CD14-positive monocyte (primary cell): ENCODE measurements at regions not wholly inside any gene's neighbourhood (a gene's known extent, or its start where the extent isn't known, plus 50 kb on each side); places are given as distances from the start of the nearest gene placed in this dataset.

Source experiments
- DNase-seq, 3 donors: peaks; one replicate each; pipeline ENCODE4 v3.0.0-alpha.2; 2011 to 2022
- H2AFZ ChIP-seq: 2 replicates; pipeline ENCODE4 v1.6.0; 2012; ENCODE audit warnings: mild to moderate bottlenecking, low read depth, low read length, inconsistent platforms; ENCODE audit not compliant: insufficient read depth, poor library complexity, severe bottlenecking
- H3K27ac ChIP-seq, 2 donors: 1 replicate in 1 of 2; 2 replicates in 1 of 2; pipeline ENCODE4 v1.5.1; 2012 to 2013; ENCODE audit warnings: low read length in 2 of 2, control low read depth in 1 of 2, inconsistent platforms in 1 of 2, low read depth in 1 of 2, mild to moderate bottlenecking in 1 of 2
- H3K27me3 ChIP-seq, 2 donors: one replicate each; pipeline versions ENCODE4 v1.6.0 to v1.6.1; 2011 to 2013; ENCODE audit warnings: low read length in 2 of 2; ENCODE audit not compliant: control insufficient read depth in 2 of 2, insufficient read depth in 2 of 2
- H3K36me3 ChIP-seq, 2 donors: replicated peaks in 1 of 2; 1 replicate in 1 of 2; 2 replicates in 1 of 2; pipeline versions ENCODE4 v1.5.1 to v1.6.1; 2012 to 2013; ENCODE audit warnings: low read length in 2 of 2, control low read depth in 1 of 2, inconsistent platforms in 1 of 2, mild to moderate bottlenecking in 1 of 2; ENCODE audit not compliant: insufficient read depth in 2 of 2, control insufficient read depth in 1 of 2
- H3K4me1 ChIP-seq, 2 donors: 1 replicate in 1 of 2; 2 replicates in 1 of 2; pipeline versions ENCODE4 v1.5.1 to v1.6.1; 2012 to 2013; ENCODE audit warnings: low read length in 2 of 2, control low read depth in 1 of 2, inconsistent platforms in 1 of 2, mild to moderate bottlenecking in 1 of 2, moderate library complexity in 1 of 2; ENCODE audit not compliant: insufficient read depth in 2 of 2, control insufficient read depth in 1 of 2
- H3K4me2 ChIP-seq: replicated peaks from 2 replicates; pipeline ENCODE3; 2012; ENCODE audit warnings: low read length, moderate library complexity, mild to moderate bottlenecking; ENCODE audit not compliant: poor library complexity, severe bottlenecking; ENCODE audit errors: extremely low read depth
- H3K4me3 ChIP-seq, 3 experiments: fragments of 200-600 bp in 1 of 3; sonication (generic) in 1 of 3; replicated peaks in 1 of 3; 1 replicate in 2 of 3; 2 replicates in 1 of 3; pipeline ENCODE4 v1.5.1; 2011 to 2013; ENCODE audit warnings: low read length in 3 of 3, mild to moderate bottlenecking in 3 of 3, control low read depth in 2 of 3, low read depth in 2 of 3, inconsistent platforms in 1 of 3, moderate library complexity in 1 of 3
- H3K79me2 ChIP-seq: 2 replicates; pipeline ENCODE4 v1.6.0; 2012; ENCODE audit warnings: mild to moderate bottlenecking, control low read depth, inconsistent platforms, low read length, moderate library complexity; ENCODE audit not compliant: insufficient read depth
- H3K9ac ChIP-seq: 2 replicates; pipeline ENCODE4 v1.6.0; 2017; ENCODE audit warnings: low read length, mild to moderate bottlenecking; ENCODE audit not compliant: insufficient read depth, poor library complexity, severe bottlenecking
- H3K9me3 ChIP-seq, 2 donors: replicated peaks in 1 of 2; 1 replicate in 1 of 2; 2 replicates in 1 of 2; pipeline versions ENCODE4 v1.5.1 to v1.6.1; 2012 to 2013; ENCODE audit warnings: low read length in 2 of 2, control low read depth in 1 of 2; ENCODE audit not compliant: control insufficient read depth in 1 of 2, insufficient read depth in 1 of 2
- H4K20me1 ChIP-seq: 2 replicates; pipeline ENCODE4 v1.6.0; 2012; ENCODE audit warnings: mild to moderate bottlenecking, low read length, control low read depth, moderate library complexity; ENCODE audit not compliant: insufficient read depth
- H3K27ac Mint-ChIP-seq, 7 donors: one replicate each; pipeline ENCODE4 v1.8.0; 2020; ENCODE audit warnings: mild to moderate bottlenecking in 7 of 7, mixed read lengths in 7 of 7, moderate library complexity in 6 of 7, inconsistent platforms in 2 of 7
- H3K27me3 Mint-ChIP-seq, 3 donors: one replicate each; pipeline ENCODE4 v1.8.0; 2021 to 2022; ENCODE audit warnings: low read depth in 3 of 3, mild to moderate bottlenecking in 3 of 3, mixed read lengths in 3 of 3, moderate library complexity in 3 of 3, inconsistent platforms in 1 of 3
- H3K36me3 Mint-ChIP-seq, 2 donors: one replicate each; pipeline ENCODE4 v1.8.0; 2020; ENCODE audit warnings: mixed read lengths in 2 of 2, inconsistent platforms in 1 of 2, mild to moderate bottlenecking in 1 of 2
- H3K4me1 Mint-ChIP-seq: one replicate; pipeline ENCODE4 v1.8.0; 2020; ENCODE audit warnings: mild to moderate bottlenecking, mixed read lengths
- H3K4me3 Mint-ChIP-seq, 2 donors: one replicate each; pipeline ENCODE4 v1.8.0; 2020; ENCODE audit warnings: mild to moderate bottlenecking in 2 of 2, mixed read lengths in 2 of 2, moderate library complexity in 1 of 2
- H3K9me3 Mint-ChIP-seq, 7 donors: one replicate each; pipeline ENCODE4 v1.8.0; 2020 to 2022; ENCODE audit warnings: mixed read lengths in 7 of 7, mild to moderate bottlenecking in 6 of 7, moderate library complexity in 6 of 7, inconsistent platforms in 2 of 7
- CTCF ChIP-seq: fragments of 200-600 bp; IDR thresholded peaks from one replicate; pipeline ENCODE4 v1.8.0; 2022; ENCODE audit warnings: antibody characterized with exemption, mild to moderate bottlenecking
- WGBS: methylation state at CpG from one replicate; pipeline ENCODE4 v1.1.5; 2013; ENCODE audit warnings: missing lambda C conversion rate; ENCODE audit not compliant: insufficient coverage; 5-methylcytosine and 5-hydroxymethylcytosine counted together
- intact Hi-C, 2 donors: fragments of 100-400 bp; cut with micrococcal nuclease; formaldehyde crosslinking; loops; one replicate each; pipeline versions ENCODE4 v1.15.0 to v1.15.1; 2023

- Histone ChIP-seq H3K27ac (no peak overlapping the region), H3K4me1 (no peaks in the 10 kb centered on the region), H3K27me3 (no peaks in the 10 kb centered on the region), H3K36me3 (no peaks in the 10 kb centered on the region), H4K20me1 (no peaks in the 10 kb centered on the region), H3K9me3 (peaks cover 0 to 5% of the 10 kb centered on the region in 2 donors), H3K4me3 (no peak overlapping the region), H3K4me2 (no peak overlapping the region), H3K79me2 (no peaks in the 10 kb centered on the region), H3K9ac (no peak overlapping the region), H2AFZ (no peak overlapping the region)
- Mint-ChIP-seq H3K4me1 (peaks cover 11% of the 10 kb centered on the region), H3K27ac (no peak overlapping the region), H3K9me3 (peaks cover 0 to 14% (median 3%) of the 10 kb centered on the region in 7 donors), H3K4me3 (no peak overlapping the region), H3K36me3 (no peaks in the 10 kb centered on the region), H3K27me3 (peaks cover 0 to 3% (median 0%) of the 10 kb centered on the region in 3 donors)
- WGBS = 100% methylated on average over 1 of the region's 1 CpG
- intact Hi-C loops = no loop called here
- no peak for DNase-seq
- no peak for TF ChIP-seq CTCF
Observed at GRCh38 chr7:116356333-116356965, 143.1 kb upstream of the CAV2 start.

- H3K79me2 ChIP-seq = no peaks in the 10 kb centered on the region
- no peaks in the 10 kb centered on the region for H3K36me3 ChIP-seq
- WGBS = no CpG with 5 or more reads among the region's 2 CpGs
- intact Hi-C loops = no loop called here
- no peak overlapping the region for H3K27ac ChIP-seq
- H3K4me1 Mint-ChIP-seq = peaks cover 11% of the 10 kb centered on the region
- peaks cover 0 to 9% (median 3%) of the 10 kb centered on the region in 7 donors for H3K9me3 Mint-ChIP-seq
- H3K27me3 ChIP-seq = no peaks in the 10 kb centered on the region
- H3K27ac Mint-ChIP-seq = no peak overlapping the region
- H4K20me1 ChIP-seq = no peaks in the 10 kb centered on the region
- H3K9ac ChIP-seq = no peak overlapping the region
- no peak for TF ChIP-seq CTCF
- no peak overlapping the region for H2AFZ ChIP-seq
- H3K27me3 Mint-ChIP-seq = peaks cover 0 to 3% (median 0%) of the 10 kb centered on the region in 3 donors
- H3K9me3 ChIP-seq = peaks cover 0 to 5% of the 10 kb centered on the region in 2 donors
- no peaks in the 10 kb centered on the region for H3K4me1 ChIP-seq
- H3K4me3 Mint-ChIP-seq = no peak overlapping the region
- H3K4me2 ChIP-seq = no peak overlapping the region
- no peaks in the 10 kb centered on the region for H3K36me3 Mint-ChIP-seq
- no peak overlapping the region for H3K4me3 ChIP-seq
- no peak for DNase-seq
Observed at GRCh38 chr7:116356979-116357378, 142.6 kb upstream of the CAV2 start.
